Liver (tissue), 8 donors: ENCODE measurements at regions not wholly inside any gene's neighbourhood (a gene's known extent, or its start where the extent isn't known, plus 50 kb on each side); places are given as distances from the start of the nearest gene placed in this dataset.

Experiments used
- DNase-seq: peaks from one replicate; pipeline ENCODE4 v3.0.0-alpha.2; 2017; ENCODE audit warnings: low spot score
- H3K27ac ChIP-seq, 2 donors: one replicate each; pipeline ENCODE4 v1.7.0; 2013; ENCODE audit warnings: inconsistent platforms in 2 of 2, low read length in 2 of 2, control low read depth in 1 of 2, low read depth in 1 of 2, mild to moderate bottlenecking in 1 of 2
- H3K27me3 ChIP-seq, 4 donors: one replicate each; pipeline versions ENCODE4 v1.6.1 to v1.7.0; 2013; ENCODE audit warnings: low read length in 3 of 4, inconsistent platforms in 1 of 4, mild to moderate bottlenecking in 1 of 4, moderate library complexity in 1 of 4; ENCODE audit not compliant: control insufficient read depth in 4 of 4, insufficient read depth in 4 of 4
- H3K36me3 ChIP-seq, 4 donors: one replicate each; pipeline versions ENCODE4 v1.6.1 to v1.7.0; 2013; ENCODE audit warnings: low read length in 3 of 4, mild to moderate bottlenecking in 3 of 4, low read depth in 1 of 4, moderate library complexity in 1 of 4; ENCODE audit not compliant: control insufficient read depth in 4 of 4, insufficient read depth in 3 of 4
- H3K4me1 ChIP-seq, 4 donors: one replicate each; pipeline versions ENCODE4 v1.6.1 to v1.7.0; 2013; ENCODE audit warnings: low read length in 3 of 4, mild to moderate bottlenecking in 3 of 4, moderate library complexity in 1 of 4; ENCODE audit not compliant: control insufficient read depth in 4 of 4, insufficient read depth in 4 of 4
- H3K4me3 ChIP-seq, 3 donors: one replicate each; pipeline versions ENCODE4 v1.6.1 to v1.7.0; 2013; ENCODE audit warnings: low read length in 3 of 3, control low read depth in 1 of 3, low read depth in 1 of 3, mild to moderate bottlenecking in 1 of 3
- H3K9ac ChIP-seq, 2 donors: one replicate each; pipeline ENCODE4 v1.7.0; 2013; ENCODE audit warnings: low read length in 2 of 2, mild to moderate bottlenecking in 2 of 2, moderate library complexity in 2 of 2, control low read depth in 1 of 2, low read depth in 1 of 2
- H3K9me3 ChIP-seq, 4 donors: one replicate each; pipeline versions ENCODE4 v1.6.1 to v1.7.0; 2013; ENCODE audit warnings: low read length in 3 of 4; ENCODE audit not compliant: control insufficient read depth in 4 of 4
- EGR1 ChIP-seq, 2 donors: IDR thresholded peaks; 2 replicates each; pipeline ENCODE4 v1.6.1; 2016 to 2018; ENCODE audit warnings: antibody characterized with exemption in 2 of 2, low read depth in 2 of 2
- FOXA1 ChIP-seq: IDR thresholded peaks from 2 replicates; pipeline ENCODE4 v1.6.1; 2016; ENCODE audit warnings: antibody characterized with exemption
- FOXA2 ChIP-seq: IDR thresholded peaks from 2 replicates; pipeline ENCODE4 v1.6.1; 2016; ENCODE audit warnings: antibody characterized with exemption
- GABPA ChIP-seq, 2 donors: IDR thresholded peaks in 1 of 2; conservative IDR thresholded peaks in 1 of 2; 2 replicates each; pipeline ENCODE4 v1.6.1; 2016; ENCODE audit warnings: antibody characterized with exemption in 2 of 2, mild to moderate bottlenecking in 1 of 2, moderate library complexity in 1 of 2
- HNF4A ChIP-seq, 2 donors: conservative IDR thresholded peaks; 2 replicates each; pipeline ENCODE4 v1.6.1; 2016; ENCODE audit warnings: antibody characterized with exemption in 2 of 2, mild to moderate bottlenecking in 2 of 2
- HNF4G ChIP-seq: IDR thresholded peaks from 2 replicates; pipeline ENCODE4 v1.6.1; 2016; ENCODE audit warnings: antibody characterized with exemption
- JUND ChIP-seq, 2 donors: IDR thresholded peaks; 2 replicates each; pipeline ENCODE4 v1.6.1; 2016; ENCODE audit warnings: antibody characterized with exemption in 2 of 2
- NR2F2 ChIP-seq: IDR thresholded peaks from 2 replicates; pipeline ENCODE4 v1.6.1; 2016; ENCODE audit warnings: antibody characterized with exemption
- RAD21 ChIP-seq, 2 donors: IDR thresholded peaks; 2 replicates each; pipeline ENCODE4 v1.6.1; 2016; ENCODE audit warnings: antibody characterized with exemption in 2 of 2, mild to moderate bottlenecking in 2 of 2
- RXRA ChIP-seq, 2 donors: IDR thresholded peaks; 2 replicates each; pipeline ENCODE4 v1.6.1; 2017 to 2018; ENCODE audit warnings: antibody characterized with exemption in 2 of 2, mild to moderate bottlenecking in 1 of 2
- SP1 ChIP-seq: IDR thresholded peaks from 2 replicates; pipeline ENCODE4 v1.6.1; 2018; ENCODE audit warnings: antibody characterized with exemption, mild to moderate bottlenecking
- TAF1 ChIP-seq: conservative IDR thresholded peaks from 2 replicates; pipeline ENCODE4 v1.6.1; 2016; ENCODE audit warnings: antibody characterized with exemption, mild to moderate bottlenecking
- YY1 ChIP-seq: IDR thresholded peaks from 2 replicates; pipeline ENCODE4 v1.6.1; 2016; ENCODE audit warnings: antibody characterized with exemption, mild to moderate bottlenecking
- WGBS: extraction: QIAGEN DNeasy Blood & Tissue Kit; methylation state at CpG from one replicate; pipeline ENCODE4 v1.1.7; 2013; 5-methylcytosine and 5-hydroxymethylcytosine counted together
- TF ChIP-seq, protein P1 (sequence below): IDR thresholded peaks from 2 replicates; pipeline ENCODE4 v1.6.1; 2016; ENCODE audit warnings: antibody characterized with exemption, mild to moderate bottlenecking
- TF ChIP-seq, protein P2 (sequence below): IDR thresholded peaks from 2 replicates; pipeline ENCODE4 v1.6.1; 2016; ENCODE audit warnings: antibody characterized with exemption
- TF ChIP-seq, protein P3 (sequence below): IDR thresholded peaks from 2 replicates; pipeline ENCODE4 v1.6.1; 2016; ENCODE audit warnings: antibody characterized with exemption
- TF ChIP-seq, protein P4 (sequence below): fragments of 150-350 bp; IDR thresholded peaks from 2 replicates; pipeline ENCODE4 v1.5.1; 2017; ENCODE audit warnings: improper control_type of control experiment, low read depth, low read length; ENCODE audit not compliant: missing input control
- TF ChIP-seq, protein P5 (sequence below): IDR thresholded peaks from 2 replicates; pipeline ENCODE4 v1.6.1; 2016; ENCODE audit warnings: antibody characterized with exemption
- donor health status: healthy.
- donor health status: healthy.
- donor health status: healthy.
- donor health status: healthy.
- donor health status: healthy.

DNA sequence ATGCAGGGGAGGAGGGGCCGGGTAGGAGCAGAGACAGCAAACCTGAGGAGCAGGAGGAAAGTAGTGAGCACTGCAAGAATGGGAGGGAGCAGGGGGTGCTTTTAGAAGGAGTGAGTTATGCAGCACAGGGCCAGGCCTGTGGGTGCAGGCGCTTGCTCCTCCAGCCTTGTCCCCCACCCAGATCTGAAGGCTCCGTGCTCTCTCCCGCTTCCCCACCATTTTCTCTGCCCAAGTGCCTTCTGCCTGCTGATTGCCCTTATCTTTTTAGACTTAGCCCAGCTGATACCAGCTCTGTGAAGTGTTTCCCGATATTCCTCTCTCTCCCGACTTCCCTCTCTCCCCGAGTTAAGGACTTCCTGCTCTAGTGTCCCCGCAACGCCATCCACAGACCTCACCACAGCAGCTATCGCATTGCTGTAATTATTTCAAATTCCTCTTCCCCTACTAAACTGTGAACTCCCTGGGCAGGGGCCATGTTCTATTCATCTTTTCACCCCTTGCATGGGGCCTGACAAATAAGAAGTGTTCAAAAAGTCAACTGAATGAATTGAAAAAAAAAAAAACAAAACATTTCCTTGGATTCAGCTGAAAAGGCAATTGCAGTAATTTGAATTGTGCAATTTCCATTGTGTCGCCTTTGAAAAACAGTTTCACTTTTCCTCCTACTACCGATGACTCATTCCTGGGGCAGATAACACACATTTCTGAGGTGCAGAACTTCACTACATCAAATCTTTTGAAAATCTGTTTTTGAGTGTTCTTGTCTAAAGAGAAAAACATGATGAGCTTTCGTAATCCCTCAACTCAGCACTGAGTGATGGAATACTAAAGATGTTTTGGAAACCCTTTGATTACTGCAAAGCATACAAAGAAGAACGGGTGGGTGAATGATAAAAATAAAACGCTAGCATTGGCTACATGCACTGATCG lies 69.7 kb upstream of the BMAL1 start (continued):
- TF ChIP-seq, protein P1, sequence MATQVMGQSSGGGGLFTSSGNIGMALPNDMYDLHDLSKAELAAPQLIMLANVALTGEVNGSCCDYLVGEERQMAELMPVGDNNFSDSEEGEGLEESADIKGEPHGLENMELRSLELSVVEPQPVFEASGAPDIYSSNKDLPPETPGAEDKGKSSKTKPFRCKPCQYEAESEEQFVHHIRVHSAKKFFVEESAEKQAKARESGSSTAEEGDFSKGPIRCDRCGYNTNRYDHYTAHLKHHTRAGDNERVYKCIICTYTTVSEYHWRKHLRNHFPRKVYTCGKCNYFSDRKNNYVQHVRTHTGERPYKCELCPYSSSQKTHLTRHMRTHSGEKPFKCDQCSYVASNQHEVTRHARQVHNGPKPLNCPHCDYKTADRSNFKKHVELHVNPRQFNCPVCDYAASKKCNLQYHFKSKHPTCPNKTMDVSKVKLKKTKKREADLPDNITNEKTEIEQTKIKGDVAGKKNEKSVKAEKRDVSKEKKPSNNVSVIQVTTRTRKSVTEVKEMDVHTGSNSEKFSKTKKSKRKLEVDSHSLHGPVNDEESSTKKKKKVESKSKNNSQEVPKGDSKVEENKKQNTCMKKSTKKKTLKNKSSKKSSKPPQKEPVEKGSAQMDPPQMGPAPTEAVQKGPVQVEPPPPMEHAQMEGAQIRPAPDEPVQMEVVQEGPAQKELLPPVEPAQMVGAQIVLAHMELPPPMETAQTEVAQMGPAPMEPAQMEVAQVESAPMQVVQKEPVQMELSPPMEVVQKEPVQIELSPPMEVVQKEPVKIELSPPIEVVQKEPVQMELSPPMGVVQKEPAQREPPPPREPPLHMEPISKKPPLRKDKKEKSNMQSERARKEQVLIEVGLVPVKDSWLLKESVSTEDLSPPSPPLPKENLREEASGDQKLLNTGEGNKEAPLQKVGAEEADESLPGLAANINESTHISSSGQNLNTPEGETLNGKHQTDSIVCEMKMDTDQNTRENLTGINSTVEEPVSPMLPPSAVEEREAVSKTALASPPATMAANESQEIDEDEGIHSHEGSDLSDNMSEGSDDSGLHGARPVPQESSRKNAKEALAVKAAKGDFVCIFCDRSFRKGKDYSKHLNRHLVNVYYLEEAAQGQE: no peak
- TF ChIP-seq, protein P2, sequence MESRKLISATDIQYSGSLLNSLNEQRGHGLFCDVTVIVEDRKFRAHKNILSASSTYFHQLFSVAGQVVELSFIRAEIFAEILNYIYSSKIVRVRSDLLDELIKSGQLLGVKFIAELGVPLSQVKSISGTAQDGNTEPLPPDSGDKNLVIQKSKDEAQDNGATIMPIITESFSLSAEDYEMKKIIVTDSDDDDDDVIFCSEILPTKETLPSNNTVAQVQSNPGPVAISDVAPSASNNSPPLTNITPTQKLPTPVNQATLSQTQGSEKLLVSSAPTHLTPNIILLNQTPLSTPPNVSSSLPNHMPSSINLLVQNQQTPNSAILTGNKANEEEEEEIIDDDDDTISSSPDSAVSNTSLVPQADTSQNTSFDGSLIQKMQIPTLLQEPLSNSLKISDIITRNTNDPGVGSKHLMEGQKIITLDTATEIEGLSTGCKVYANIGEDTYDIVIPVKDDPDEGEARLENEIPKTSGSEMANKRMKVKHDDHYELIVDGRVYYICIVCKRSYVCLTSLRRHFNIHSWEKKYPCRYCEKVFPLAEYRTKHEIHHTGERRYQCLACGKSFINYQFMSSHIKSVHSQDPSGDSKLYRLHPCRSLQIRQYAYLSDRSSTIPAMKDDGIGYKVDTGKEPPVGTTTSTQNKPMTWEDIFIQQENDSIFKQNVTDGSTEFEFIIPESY: no peak
- no peak for TF ChIP-seq FOXA2
- peak; percentile 20 for TF ChIP-seq SP1
- TF ChIP-seq RAD21 (IDR thresholded peaks at IDR 0.05): peak; percentile 43 to 47
- TF ChIP-seq GABPA (IDR thresholded peaks at IDR 0.05 in 1 of 2, conservative IDR thresholded peaks at IDR 0.05 in 1 of 2): no peak

DNA sequence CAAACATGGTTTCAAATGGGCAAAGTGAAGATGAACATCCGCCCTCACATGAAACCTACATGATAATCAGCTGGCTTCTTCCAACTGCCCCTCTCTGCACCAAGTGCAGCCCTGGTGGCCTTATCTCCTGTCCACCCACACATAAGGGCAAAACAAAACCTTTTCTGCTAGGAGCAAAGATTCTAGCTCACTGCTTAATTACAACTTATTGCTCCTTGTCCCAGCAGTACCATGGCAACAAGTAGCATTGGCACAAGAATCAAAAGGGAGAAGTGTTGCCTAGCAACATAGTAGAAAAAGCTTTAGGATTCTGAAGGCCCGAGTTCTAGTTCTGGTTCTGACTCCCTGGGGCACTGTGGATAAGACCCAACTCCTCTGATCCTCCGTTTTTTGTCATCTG lies 68.7 kb upstream of the BMAL1 start:
- no peak for DNase-seq
- TF ChIP-seq FOXA1 (no peak), HNF4G (no peak), HNF4A (conservative IDR thresholded peaks at IDR 0.05) (no peak), SP1 (no peak), NR2F2 (no peak), RXRA (IDR thresholded peaks at IDR 0.05) (no peak), EGR1 (IDR thresholded peaks at IDR 0.05; ENCODE audit: low read depth in 2 of 2) (no peak), GABPA (IDR thresholded peaks at IDR 0.05 in 1 of 2, conservative IDR thresholded peaks at IDR 0.05 in 1 of 2) (no peak), JUND (IDR thresholded peaks at IDR 0.05) (no peak), TAF1 (no peak), FOXA2 (no peak), YY1 (no peak), RAD21 (IDR thresholded peaks at IDR 0.05) (no peak)
- TF ChIP-seq, protein P3, sequence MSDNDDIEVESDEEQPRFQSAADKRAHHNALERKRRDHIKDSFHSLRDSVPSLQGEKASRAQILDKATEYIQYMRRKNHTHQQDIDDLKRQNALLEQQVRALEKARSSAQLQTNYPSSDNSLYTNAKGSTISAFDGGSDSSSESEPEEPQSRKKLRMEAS: no peak
- TF ChIP-seq, protein P4, sequence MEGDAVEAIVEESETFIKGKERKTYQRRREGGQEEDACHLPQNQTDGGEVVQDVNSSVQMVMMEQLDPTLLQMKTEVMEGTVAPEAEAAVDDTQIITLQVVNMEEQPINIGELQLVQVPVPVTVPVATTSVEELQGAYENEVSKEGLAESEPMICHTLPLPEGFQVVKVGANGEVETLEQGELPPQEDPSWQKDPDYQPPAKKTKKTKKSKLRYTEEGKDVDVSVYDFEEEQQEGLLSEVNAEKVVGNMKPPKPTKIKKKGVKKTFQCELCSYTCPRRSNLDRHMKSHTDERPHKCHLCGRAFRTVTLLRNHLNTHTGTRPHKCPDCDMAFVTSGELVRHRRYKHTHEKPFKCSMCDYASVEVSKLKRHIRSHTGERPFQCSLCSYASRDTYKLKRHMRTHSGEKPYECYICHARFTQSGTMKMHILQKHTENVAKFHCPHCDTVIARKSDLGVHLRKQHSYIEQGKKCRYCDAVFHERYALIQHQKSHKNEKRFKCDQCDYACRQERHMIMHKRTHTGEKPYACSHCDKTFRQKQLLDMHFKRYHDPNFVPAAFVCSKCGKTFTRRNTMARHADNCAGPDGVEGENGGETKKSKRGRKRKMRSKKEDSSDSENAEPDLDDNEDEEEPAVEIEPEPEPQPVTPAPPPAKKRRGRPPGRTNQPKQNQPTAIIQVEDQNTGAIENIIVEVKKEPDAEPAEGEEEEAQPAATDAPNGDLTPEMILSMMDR: no peak
- TF ChIP-seq, protein P2: no peak
- TF ChIP-seq, protein P5, sequence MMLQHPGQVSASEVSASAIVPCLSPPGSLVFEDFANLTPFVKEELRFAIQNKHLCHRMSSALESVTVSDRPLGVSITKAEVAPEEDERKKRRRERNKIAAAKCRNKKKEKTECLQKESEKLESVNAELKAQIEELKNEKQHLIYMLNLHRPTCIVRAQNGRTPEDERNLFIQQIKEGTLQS: no peak
- TF ChIP-seq, protein P1: no peak
- H3K4me3 ChIP-seq: no peak overlapping the region
- H3K36me3 ChIP-seq: no peaks in the 10 kb centered on the region
- H3K9ac ChIP-seq: no peak overlapping the region
- H3K27ac ChIP-seq: no peak overlapping the region
- peaks cover 0 to 11% (median 8%) of the 10 kb centered on the region in 4 donors for H3K4me1 ChIP-seq
- H3K27me3 ChIP-seq: no peaks in the 10 kb centered on the region
- H3K9me3 ChIP-seq: no peaks in the 10 kb centered on the region
- 94% methylated on average over 3 of the region's 3 CpGs for WGBS
